ENCODE measurements at regions not wholly inside any gene's neighbourhood (a gene's known extent, or its start where the extent isn't known, plus 50 kb on each side); places are given as distances from the start of the nearest gene placed in this dataset.

- Histone ChIP-seq H3K27me3 (peaks cover 0 to 30% (median 0%) of the 10 kb centered on the region in 3 donors), H3K4me1 (no peaks in the 10 kb centered on the region), H3K4me3 (no peak overlapping the region), H3K9me3 (no peaks in the 10 kb centered on the region), H3K27ac (no peak overlapping the region), H3K36me3 (no peaks in the 10 kb centered on the region)
- TF ChIP-seq EP300 (IDR thresholded peaks at IDR 0.05) (no peak), CTCF (IDR thresholded peaks at IDR 0.05) (no peak), POLR2A (IDR thresholded peaks at IDR 0.05) (no peak), POLR2AphosphoS5 (IDR thresholded peaks at IDR 0.05) (no peak)
- intact Hi-C loops (cut with DNase I; ENCODE audit: low total_unique reads), result no loop called here
- no peak for DNase-seq
- WGBS, 5 donors, result 37 to 67% (median 56%) methylated on average over 3 of the region's 3 CpGs
Observed at GRCh38 chr20:39097889-39098288, 135.7 kb downstream of the DHX35 start.

GRCh38 chr20:39095870-39096269, 133.7 kb downstream of the DHX35 start:
- no peaks in the 10 kb centered on the region for H3K36me3 ChIP-seq
- H3K4me1 ChIP-seq, result no peaks in the 10 kb centered on the region
- 80 to 100% (median 83%) methylated on average over 1 of the region's 1 CpG for WGBS, 5 donors
- H3K4me3 ChIP-seq, result no peak overlapping the region
- intact Hi-C loops (cut with DNase I; ENCODE audit: low total_unique reads), result no loop called here
- TF ChIP-seq EP300 (IDR thresholded peaks at IDR 0.05) (no peak), POLR2AphosphoS5 (IDR thresholded peaks at IDR 0.05) (no peak), CTCF (IDR thresholded peaks at IDR 0.05) (no peak), POLR2A (IDR thresholded peaks at IDR 0.05) (no peak)
- no peak for DNase-seq
- no peak overlapping the region for H3K27ac ChIP-seq
- H3K9me3 ChIP-seq, result no peaks in the 10 kb centered on the region
- H3K27me3 ChIP-seq, result peaks cover 0 to 16% (median 0%) of the 10 kb centered on the region in 3 donors

- Histone ChIP-seq H3K36me3 (no peaks in the 10 kb centered on the region), H3K4me3 (no peak overlapping the region), H3K4me1 (no peaks in the 10 kb centered on the region), H3K27me3 (peaks cover 0 to 11% (median 0%) of the 10 kb centered on the region in 3 donors), H3K27ac (no peak overlapping the region), H3K9me3 (no peaks in the 10 kb centered on the region)
- no peak for DNase-seq
- no peak for TF ChIP-seq POLR2AphosphoS5 (IDR thresholded peaks at IDR 0.05)
- no peak for TF ChIP-seq EP300 (IDR thresholded peaks at IDR 0.05)
- no peak for TF ChIP-seq POLR2A (IDR thresholded peaks at IDR 0.05)
- TF ChIP-seq CTCF (IDR thresholded peaks at IDR 0.05), result no peak
- intact Hi-C loops (cut with DNase I; ENCODE audit: low total_unique reads), result no loop called here
- 68 to 85% (median 78%) methylated on average over 1 of the region's 1 CpG for WGBS, 5 donors
Observed at GRCh38 chr20:39094391-39094790, 132.2 kb downstream of the DHX35 start.

GRCh38 chr20:39092733-39093410, 130.7 kb downstream of the DHX35 start:
- DNase-seq, result no peak
- Histone ChIP-seq H3K4me3 (no peak overlapping the region), H3K36me3 (no peaks in the 10 kb centered on the region), H3K27ac (no peak overlapping the region), H3K9me3 (no peaks in the 10 kb centered on the region), H3K4me1 (no peaks in the 10 kb centered on the region), H3K27me3 (peaks cover 0 to 3% (median 0%) of the 10 kb centered on the region in 3 donors)
- TF ChIP-seq EP300 (IDR thresholded peaks at IDR 0.05) (no peak), CTCF (IDR thresholded peaks at IDR 0.05) (no peak), POLR2AphosphoS5 (IDR thresholded peaks at IDR 0.05) (no peak), POLR2A (IDR thresholded peaks at IDR 0.05) (no peak)
- WGBS, 5 donors, result 74 to 84% (median 77%) methylated on average over 3 of the region's 3 CpGs
- intact Hi-C loops (cut with DNase I; ENCODE audit: low total_unique reads), result no loop called here

Measured in stomach (tissue), 8 donors.